C4-2B (cell line): ENCODE measurements at regions not wholly inside any gene's neighbourhood (a gene's known extent, or its start where the extent isn't known, plus 50 kb on each side); places are given as distances from the start of the nearest gene placed in this dataset.

ENCODE experiments used
- ZFX ChIP-seq: fragments of 450-650 bp; IDR thresholded peaks from 2 replicates; pipeline ENCODE4 v1.6.1; 2017
- TF ChIP-seq, protein P1 (sequence below): fragments of 450-650 bp; conservative IDR thresholded peaks from 2 replicates; pipeline ENCODE4 v1.5.1; 2017; ENCODE audit warnings: mild to moderate bottlenecking

DNA sequence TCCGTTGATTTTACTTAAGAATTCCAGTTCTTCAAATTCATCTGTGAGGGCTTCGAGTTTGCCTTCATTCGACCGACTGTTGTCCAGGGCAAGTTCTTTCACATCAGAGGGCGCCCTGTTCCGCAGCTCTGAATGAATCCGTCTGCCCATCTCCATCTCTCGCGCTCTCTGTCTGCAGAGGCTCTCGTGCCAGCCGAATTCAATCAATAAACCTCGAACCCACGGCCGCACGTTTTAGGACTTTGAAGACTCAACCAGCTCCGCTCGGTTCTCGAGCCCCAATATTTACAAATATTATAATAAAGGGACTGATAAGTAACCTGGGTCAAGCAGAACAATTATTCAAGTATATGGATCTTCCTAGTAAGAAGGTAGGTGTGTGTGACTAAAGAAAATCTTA is 556.4 kb upstream of the SMIM31 start:
- TF ChIP-seq, protein P1, sequence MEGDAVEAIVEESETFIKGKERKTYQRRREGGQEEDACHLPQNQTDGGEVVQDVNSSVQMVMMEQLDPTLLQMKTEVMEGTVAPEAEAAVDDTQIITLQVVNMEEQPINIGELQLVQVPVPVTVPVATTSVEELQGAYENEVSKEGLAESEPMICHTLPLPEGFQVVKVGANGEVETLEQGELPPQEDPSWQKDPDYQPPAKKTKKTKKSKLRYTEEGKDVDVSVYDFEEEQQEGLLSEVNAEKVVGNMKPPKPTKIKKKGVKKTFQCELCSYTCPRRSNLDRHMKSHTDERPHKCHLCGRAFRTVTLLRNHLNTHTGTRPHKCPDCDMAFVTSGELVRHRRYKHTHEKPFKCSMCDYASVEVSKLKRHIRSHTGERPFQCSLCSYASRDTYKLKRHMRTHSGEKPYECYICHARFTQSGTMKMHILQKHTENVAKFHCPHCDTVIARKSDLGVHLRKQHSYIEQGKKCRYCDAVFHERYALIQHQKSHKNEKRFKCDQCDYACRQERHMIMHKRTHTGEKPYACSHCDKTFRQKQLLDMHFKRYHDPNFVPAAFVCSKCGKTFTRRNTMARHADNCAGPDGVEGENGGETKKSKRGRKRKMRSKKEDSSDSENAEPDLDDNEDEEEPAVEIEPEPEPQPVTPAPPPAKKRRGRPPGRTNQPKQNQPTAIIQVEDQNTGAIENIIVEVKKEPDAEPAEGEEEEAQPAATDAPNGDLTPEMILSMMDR, result no peak
- TF ChIP-seq ZFX, result no peak
